ENCODE measurements at regions not wholly inside any gene's neighbourhood (a gene's known extent, or its start where the extent isn't known, plus 50 kb on each side); places are given as distances from the start of the nearest gene placed in this dataset.
"Not testable (repeated sequence)": the region's sequence is repeated elsewhere in the genome, so short reads cannot be mapped to it uniquely, and the experiment has no call there.

DNA sequence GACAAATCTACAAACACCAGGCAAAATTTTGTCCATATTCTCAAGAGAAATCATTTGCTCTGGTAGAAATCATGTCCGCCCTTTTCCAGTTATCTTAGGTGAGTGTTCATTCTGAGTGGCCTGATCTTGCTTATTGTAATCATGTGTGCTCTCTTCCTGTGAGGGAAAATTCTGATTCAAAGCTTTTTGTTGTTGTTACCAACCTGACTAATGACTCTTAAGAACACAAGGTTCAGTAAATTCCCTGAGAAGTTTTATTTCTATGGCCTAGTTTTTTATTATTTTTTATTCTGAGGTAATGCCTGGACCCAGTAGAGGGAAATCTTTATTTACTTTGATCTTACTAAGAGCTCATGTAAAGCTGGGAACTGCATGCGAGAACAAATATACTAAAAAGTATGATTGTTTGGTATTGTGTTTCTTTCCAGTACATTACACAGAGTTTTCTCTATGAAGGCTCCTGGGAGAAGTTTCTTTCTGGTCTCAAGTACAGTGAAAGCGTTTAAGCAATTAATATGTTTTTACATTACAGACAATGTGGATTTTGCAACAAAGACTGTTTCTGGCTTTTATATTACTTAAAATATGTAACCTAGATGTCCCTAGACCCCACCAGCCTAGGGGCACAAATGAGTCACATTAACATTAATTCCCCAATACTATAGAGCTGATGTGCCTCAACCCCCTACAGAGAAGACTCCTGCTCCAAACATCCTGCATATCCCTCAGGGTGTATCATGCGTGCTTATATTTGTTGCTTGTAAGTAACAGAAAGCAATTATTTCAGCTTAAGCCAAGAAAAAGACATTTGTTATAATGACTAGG lies 138.1 kb downstream of the TMEM167A start:
- H3K36me3 ChIP-seq (ENCODE audit: control insufficient read depth in 2 of 3, insufficient read depth in 3 of 3, low read length in 3 of 3), result no peaks in the 10 kb centered on the region
- Mint-ChIP-seq H3K4me1 (peaks cover 0 to 2% (median 0%) of the 10 kb centered on the region in 7 donors), H3K9me3 (peaks cover 0 to 7% (median 4%) of the 10 kb centered on the region in 11 donors), H3K4me3 (no peak overlapping the region), H3K36me3 (no peaks in the 10 kb centered on the region), H3K27me3 (peaks cover 0 to 14% (median 3%) of the 10 kb centered on the region in 5 donors), H3K27ac (no peak overlapping the region)
- intact Hi-C loops (cut with micrococcal nuclease), result no loop called here
- ChIA-PET CTCF (no interaction called here), POLR2A (no interaction called here)
- no peaks in the 10 kb centered on the region for H3K4me1 ChIP-seq (ENCODE audit: control insufficient read depth in 2 of 2, insufficient read depth in 2 of 2, low read length in 2 of 2)
- no peaks in the 10 kb centered on the region for H3K27me3 ChIP-seq (ENCODE audit: control insufficient read depth in 2 of 2, insufficient read depth in 2 of 2, low read length in 2 of 2)
- DNase-seq (no peak), ATAC-seq (no peak)
- H3K9me3 ChIP-seq (ENCODE audit: control insufficient read depth in 2 of 3, low read length in 3 of 3), result no peaks in the 10 kb centered on the region
- H3K4me3 ChIP-seq (ENCODE audit: low read length), result no peak overlapping the region
- no peak overlapping the region for H3K27ac ChIP-seq (ENCODE audit: low read depth, low read length)

DNA sequence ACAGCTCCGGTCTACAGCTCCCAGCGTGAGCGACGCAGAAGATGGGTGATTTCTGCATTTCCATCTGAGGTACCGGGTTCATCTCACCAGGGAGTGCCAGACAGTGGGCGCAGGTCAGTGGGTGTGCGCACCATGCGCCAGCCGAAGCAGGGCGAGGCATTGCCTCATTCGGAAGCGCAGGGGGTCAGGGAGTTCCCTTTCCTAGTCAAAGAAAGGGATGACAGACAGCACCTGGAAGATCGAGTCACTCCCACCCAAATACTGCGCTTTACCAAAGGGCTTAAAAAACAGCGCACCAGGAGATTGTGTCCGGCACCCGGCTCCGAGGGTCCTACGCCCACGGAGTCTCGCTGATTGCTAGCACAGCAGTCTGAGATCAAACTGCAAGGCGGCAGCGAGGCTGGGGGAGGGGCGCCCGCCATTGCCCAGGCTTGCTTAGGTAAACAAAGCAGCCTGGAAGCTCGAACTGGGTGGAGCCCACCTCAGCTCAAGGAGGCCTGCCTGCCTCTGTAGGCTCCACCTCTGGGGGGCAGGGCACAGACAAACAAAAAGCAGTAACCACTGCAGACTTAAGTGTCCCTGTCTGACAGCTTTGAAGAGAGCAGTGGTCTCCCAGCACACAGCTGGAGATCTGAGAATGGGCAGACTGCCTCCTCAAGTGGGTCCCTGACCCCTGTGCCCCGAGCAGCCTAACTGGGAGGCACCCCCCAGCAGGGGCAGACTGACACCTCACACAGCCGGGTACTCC lies 144.5 kb downstream of the TMEM167A start:
- H3K4me3 Mint-ChIP-seq, result not testable (repeated sequence)

DNA sequence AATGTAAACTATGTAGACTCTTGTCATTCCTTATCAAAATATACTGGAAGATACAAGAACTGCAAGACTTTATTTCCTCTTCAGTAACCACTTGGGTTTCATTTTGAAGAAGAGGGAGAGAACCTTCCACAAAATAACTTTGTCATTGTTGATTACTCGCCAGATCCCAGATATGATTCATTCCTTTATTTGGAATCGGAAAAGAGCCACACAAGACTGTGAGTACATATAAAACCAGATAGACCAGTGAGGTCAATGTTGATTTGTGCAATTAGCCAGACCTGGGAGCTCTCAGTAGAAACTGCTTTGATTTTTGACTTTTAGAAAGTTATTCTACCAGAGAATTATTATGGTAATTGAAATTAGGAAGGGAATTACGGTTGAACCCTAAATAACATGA lies 146.1 kb downstream of the TMEM167A start:
- Histone ChIP-seq H3K9me3 (ENCODE audit: control insufficient read depth in 2 of 3, low read length in 3 of 3) (no peaks in the 10 kb centered on the region), H3K27me3 (ENCODE audit: control insufficient read depth in 2 of 2, insufficient read depth in 2 of 2, low read length in 2 of 2) (no peaks in the 10 kb centered on the region), H3K36me3 (ENCODE audit: control insufficient read depth in 2 of 3, insufficient read depth in 3 of 3, low read length in 3 of 3) (no peaks in the 10 kb centered on the region), H3K4me3 (ENCODE audit: low read length) (no peak overlapping the region), H3K4me1 (ENCODE audit: control insufficient read depth in 2 of 2, insufficient read depth in 2 of 2, low read length in 2 of 2) (no peaks in the 10 kb centered on the region), H3K27ac (ENCODE audit: low read depth, low read length) (no peak overlapping the region)
- H3K27me3 Mint-ChIP-seq, result peaks cover 0 to 21% (median 0%) of the 10 kb centered on the region in 5 donors
- H3K36me3 Mint-ChIP-seq, result no peaks in the 10 kb centered on the region
- H3K27ac Mint-ChIP-seq, result no peak overlapping the region
- no peak overlapping the region for H3K4me3 Mint-ChIP-seq
- H3K4me1 Mint-ChIP-seq, result no peaks in the 10 kb centered on the region
- intact Hi-C loops (cut with micrococcal nuclease), result no loop called here
- ChIA-PET CTCF (no interaction called here), POLR2A (no interaction called here)
- H3K9me3 Mint-ChIP-seq, result peaks cover 0 to 3% (median 0%) of the 10 kb centered on the region in 11 donors
- DNase-seq (no peak), ATAC-seq (no peak)

More for the DNA sequence above, 144.5 kb downstream of the TMEM167A start:
- ATAC-seq; H3K36me3 Mint-ChIP-seq; H3K9me3 Mint-ChIP-seq; CTCF ChIA-PET; H3K9me3 ChIP-seq (ENCODE audit: control insufficient read depth in 2 of 3, low read length in 3 of 3); H3K27me3 ChIP-seq (ENCODE audit: control insufficient read depth in 2 of 2, insufficient read depth in 2 of 2, low read length in 2 of 2); H3K4me1 Mint-ChIP-seq; H3K27ac Mint-ChIP-seq; H3K4me1 ChIP-seq (ENCODE audit: control insufficient read depth in 2 of 2, insufficient read depth in 2 of 2, low read length in 2 of 2); intact Hi-C loops (cut with micrococcal nuclease); H3K36me3 ChIP-seq (ENCODE audit: control insufficient read depth in 2 of 3, insufficient read depth in 3 of 3, low read length in 3 of 3); H3K27ac ChIP-seq (ENCODE audit: low read depth, low read length); POLR2A ChIA-PET; H3K4me3 ChIP-seq (ENCODE audit: low read length); DNase-seq: not testable (repeated sequence)
- peaks cover 0 to 21% (median 0%) of the 10 kb centered on the region in 5 donors for H3K27me3 Mint-ChIP-seq

DNA sequence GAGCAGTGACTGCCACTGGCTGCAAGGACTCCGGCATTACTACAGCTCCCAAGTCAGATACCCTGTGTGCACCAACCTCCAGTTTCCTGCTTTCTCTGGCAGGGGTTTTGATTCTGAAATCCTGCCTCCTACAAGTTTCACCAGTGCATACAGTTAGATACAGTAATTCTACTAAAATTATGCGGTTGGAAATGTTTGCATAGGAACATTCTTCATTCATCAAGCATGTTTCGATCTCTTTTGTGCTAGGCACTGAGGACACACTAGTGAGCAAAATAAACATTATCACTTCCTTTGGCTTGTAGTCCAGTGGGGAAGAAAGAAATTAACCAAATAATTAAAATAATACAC lies 152.2 kb downstream of the TMEM167A start:
- no peaks in the 10 kb centered on the region for H3K36me3 Mint-ChIP-seq
- DNase-seq (no peak), ATAC-seq (no peak)
- H3K27me3 ChIP-seq (ENCODE audit: control insufficient read depth in 2 of 2, insufficient read depth in 2 of 2, low read length in 2 of 2), result no peaks in the 10 kb centered on the region
- H3K9me3 Mint-ChIP-seq, result no peaks in the 10 kb centered on the region
- POLR2A ChIA-PET, result no interaction called here
- H3K4me3 ChIP-seq (ENCODE audit: low read length), result no peak overlapping the region
- no peak overlapping the region for H3K27ac ChIP-seq (ENCODE audit: low read depth, low read length)
- H3K36me3 ChIP-seq (ENCODE audit: control insufficient read depth in 2 of 3, insufficient read depth in 3 of 3, low read length in 3 of 3), result no peaks in the 10 kb centered on the region
- no peaks in the 10 kb centered on the region for H3K9me3 ChIP-seq (ENCODE audit: control insufficient read depth in 2 of 3, low read length in 3 of 3)
- no peak overlapping the region for H3K27ac Mint-ChIP-seq
- H3K4me3 Mint-ChIP-seq, result no peak overlapping the region
- intact Hi-C loops (cut with micrococcal nuclease), result no loop called here
- H3K27me3 Mint-ChIP-seq, result peaks cover 0 to 6% (median 3%) of the 10 kb centered on the region in 5 donors
- CTCF ChIA-PET, result no interaction called here
- H3K4me1 ChIP-seq (ENCODE audit: control insufficient read depth in 2 of 2, insufficient read depth in 2 of 2, low read length in 2 of 2), result no peaks in the 10 kb centered on the region
- no peaks in the 10 kb centered on the region for H3K4me1 Mint-ChIP-seq

DNA sequence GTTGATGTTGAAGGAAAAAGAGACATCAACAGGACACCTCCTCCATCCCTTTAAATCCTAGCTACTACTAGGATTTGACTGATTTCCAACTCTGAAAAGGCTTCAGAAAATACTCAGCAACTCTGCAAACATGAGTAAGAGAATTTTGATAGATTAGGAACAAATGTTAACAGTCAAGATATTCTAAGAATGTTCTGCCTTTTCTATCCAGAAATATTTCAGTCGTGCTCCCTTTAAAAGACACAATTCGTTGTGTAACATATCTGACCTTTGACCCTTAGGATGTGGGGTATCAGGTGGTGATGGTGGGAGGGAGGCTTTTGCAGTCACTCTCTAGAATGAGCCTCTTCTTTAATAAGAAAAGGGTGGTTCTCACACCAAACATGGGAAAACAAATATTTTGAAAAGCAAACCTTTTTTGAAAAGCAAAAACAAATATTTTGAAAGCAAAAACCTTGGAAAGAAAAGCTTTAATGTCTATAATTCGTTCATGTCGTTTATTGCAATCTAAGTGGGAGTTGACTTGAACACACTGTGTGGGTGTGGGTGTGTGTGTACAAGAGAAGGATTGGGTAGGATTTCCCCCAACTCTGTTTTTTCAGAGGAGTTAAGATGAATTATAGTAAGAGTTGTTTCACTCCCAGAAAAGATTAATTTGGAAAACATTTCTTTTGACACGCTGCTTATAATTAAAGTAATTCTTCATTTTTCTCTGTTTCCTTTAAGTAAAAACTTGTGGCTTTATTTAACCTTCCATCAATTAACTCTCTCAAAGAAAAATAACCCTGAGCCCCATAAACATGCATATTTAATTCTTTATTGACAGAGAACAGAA lies 152.8 kb downstream of the TMEM167A start:
- H3K4me1 Mint-ChIP-seq, result no peaks in the 10 kb centered on the region
- no peak for DNase-seq
- no peaks in the 10 kb centered on the region for H3K4me1 ChIP-seq (ENCODE audit: control insufficient read depth in 2 of 2, insufficient read depth in 2 of 2, low read length in 2 of 2)
- intact Hi-C loops (cut with micrococcal nuclease), result no loop called here
- H3K27me3 ChIP-seq (ENCODE audit: control insufficient read depth in 2 of 2, insufficient read depth in 2 of 2, low read length in 2 of 2), result no peaks in the 10 kb centered on the region
- ChIA-PET CTCF (no interaction called here), POLR2A (no interaction called here)
- no peak for ATAC-seq
- no peak overlapping the region for H3K27ac ChIP-seq (ENCODE audit: low read depth, low read length)
- H3K4me3 ChIP-seq (ENCODE audit: low read length), result no peak overlapping the region
- H3K9me3 ChIP-seq (ENCODE audit: control insufficient read depth in 2 of 3, low read length in 3 of 3), result no peaks in the 10 kb centered on the region
- no peaks in the 10 kb centered on the region for H3K36me3 ChIP-seq (ENCODE audit: control insufficient read depth in 2 of 3, insufficient read depth in 3 of 3, low read length in 3 of 3)
- peaks cover 0 to 5% (median 3%) of the 10 kb centered on the region in 5 donors for H3K27me3 Mint-ChIP-seq
- no peaks in the 10 kb centered on the region for H3K36me3 Mint-ChIP-seq
- H3K4me3 Mint-ChIP-seq, result no peak overlapping the region
- no peaks in the 10 kb centered on the region for H3K9me3 Mint-ChIP-seq
- H3K27ac Mint-ChIP-seq, result no peak overlapping the region

DNA sequence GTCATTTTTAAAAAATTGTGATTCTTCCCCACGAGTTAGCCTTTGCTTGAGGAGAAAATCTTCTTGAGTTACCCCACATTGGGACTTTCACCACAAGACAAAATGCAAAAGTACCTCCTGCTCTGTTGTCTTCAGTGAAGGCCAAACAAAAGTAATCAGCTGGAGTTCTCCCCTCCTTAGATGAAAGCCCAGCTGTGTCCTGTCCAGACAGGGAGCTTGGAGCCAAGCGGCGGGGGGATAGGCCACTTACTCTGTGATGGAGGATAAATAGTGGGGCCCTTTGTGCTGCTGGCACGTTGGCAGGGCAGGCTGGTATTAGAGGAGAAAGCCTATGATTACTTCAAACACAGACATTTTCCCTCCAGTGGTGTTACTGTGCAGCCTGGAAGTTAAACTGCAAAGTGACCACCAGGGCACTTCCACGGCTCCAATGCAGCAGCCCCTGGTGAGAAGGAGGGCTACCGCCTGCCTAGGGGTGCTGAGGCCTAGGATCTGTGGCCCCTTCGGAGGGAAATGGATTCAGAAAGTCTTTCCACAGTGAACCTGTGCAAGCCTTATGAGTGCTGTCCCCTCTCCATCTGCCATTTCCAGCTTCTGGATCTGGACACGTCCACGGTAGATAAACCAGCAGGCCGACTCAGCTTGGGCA lies 155.0 kb downstream of the TMEM167A start:
- POLR2A ChIA-PET, result no interaction called here

More for the DNA sequence above, 155.0 kb downstream of the TMEM167A start:
- no peaks in the 10 kb centered on the region for H3K4me1 ChIP-seq (ENCODE audit: control insufficient read depth in 2 of 2, insufficient read depth in 2 of 2, low read length in 2 of 2)
- DNase-seq, result no peak
- Mint-ChIP-seq H3K27ac (no peak overlapping the region), H3K36me3 (no peaks in the 10 kb centered on the region), H3K4me3 (no peak overlapping the region), H3K9me3 (peaks cover 0 to 9% (median 0%) of the 10 kb centered on the region in 11 donors), H3K27me3 (peaks cover 0 to 5% (median 3%) of the 10 kb centered on the region in 5 donors), H3K4me1 (no peaks in the 10 kb centered on the region)
- H3K4me3 ChIP-seq (ENCODE audit: low read length), result no peak overlapping the region
- H3K36me3 ChIP-seq (ENCODE audit: control insufficient read depth in 2 of 3, insufficient read depth in 3 of 3, low read length in 3 of 3), result no peaks in the 10 kb centered on the region
- H3K9me3 ChIP-seq (ENCODE audit: control insufficient read depth in 2 of 3, low read length in 3 of 3), result no peaks in the 10 kb centered on the region
- CTCF ChIA-PET, result no interaction called here
- no peak for ATAC-seq
- intact Hi-C loops (cut with micrococcal nuclease), result no loop called here
- no peak overlapping the region for H3K27ac ChIP-seq (ENCODE audit: low read depth, low read length)
- H3K27me3 ChIP-seq (ENCODE audit: control insufficient read depth in 2 of 2, insufficient read depth in 2 of 2, low read length in 2 of 2), result no peaks in the 10 kb centered on the region
